ENCODE measurements at regions not wholly inside any gene's neighbourhood (a gene's known extent, or its start where the extent isn't known, plus 50 kb on each side); places are given as distances from the start of the nearest gene placed in this dataset.

- no peak for TF ChIP-seq ZNF395 (CRISPR knock-in tag; IDR thresholded peaks at IDR 0.05)
- no peak for TF ChIP-seq ZNF644 (tag; IDR thresholded peaks at IDR 0.05; ENCODE audit: low read depth)
- no peak for TF ChIP-seq HMGN3 (IDR thresholded peaks at IDR 0.05; ENCODE audit: borderline replicate concordance, extremely low read depth, insufficient read length, low read depth, low read length)
- TF ChIP-seq ZC3H11A (IDR thresholded peaks at IDR 0.05; ENCODE audit: low read depth, low read length) = no peak
These were observed 565.7 kb downstream of the PRDM9 start (continued) for GRCh38 chr5:24073107-24073506.

DNA sequence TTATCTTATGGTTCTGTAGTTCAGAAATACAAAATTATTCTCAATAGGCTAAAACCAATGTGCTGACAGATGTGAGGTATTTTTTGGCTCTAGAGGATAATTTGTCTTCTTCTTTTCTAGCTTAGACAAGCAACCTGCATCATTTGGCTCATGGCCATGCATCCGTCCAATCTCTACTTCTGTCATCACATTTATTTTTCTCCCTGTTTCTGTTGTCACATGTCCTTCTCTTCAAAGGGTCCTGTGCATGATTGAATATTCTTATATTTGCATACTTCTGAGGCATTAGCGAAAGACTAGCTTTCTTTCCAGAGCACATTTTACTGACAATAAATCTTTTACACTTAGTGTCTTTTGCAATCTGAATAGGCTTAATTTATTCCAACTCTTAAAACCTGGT, 564.7 kb downstream of the CDH10 start:
- intact Hi-C loops (cut with micrococcal nuclease) (no loop called here), in situ Hi-C loops (cut with MboI) (no loop called here)
- no TSS peak for BruUV-seq (replicated peaks)
- H3K9me3 ChIP-seq (replicated peaks; ENCODE audit: control insufficient read depth, insufficient read depth, low read depth, low read length) = no peaks in the 10 kb centered on the region
- H2AFZ ChIP-seq (ENCODE audit: low read depth, low read length) = no peak overlapping the region
- no peak overlapping the region for H3K9ac ChIP-seq (ENCODE audit: insufficient read depth in 1 of 2, low read depth in 2 of 2, low read length in 2 of 2)
- H3K4me3 ChIP-seq = no peak overlapping the region
- H4K20me1 ChIP-seq (replicated peaks; ENCODE audit: control insufficient read depth, insufficient read depth, low read length) = no peaks in the 10 kb centered on the region
- CTCF ChIA-PET (ENCODE audit: low intra/inter-chr PET ratio) = no interaction called here
- no peaks in the 10 kb centered on the region for H3K4me1 ChIP-seq (replicated peaks in 1 of 2; ENCODE audit: control insufficient read depth in 2 of 2, insufficient read depth in 2 of 2, low read length in 2 of 2)
- WGBS (ENCODE audit: insufficient coverage, low coverage, missing lambda C conversion rate) = 0% methylated on average over 2 of the region's 2 CpGs
- no peaks in the 10 kb centered on the region for H3K27me3 ChIP-seq (ENCODE audit: control insufficient read depth in 2 of 2, insufficient read depth in 2 of 2, low read length in 2 of 2)
- POLR2A ChIA-PET = no interaction called here
- H3K27ac ChIP-seq (ENCODE audit: extremely low read depth, low read depth, low read length) = no peak overlapping the region
- FAIRE-seq = no peak
- no peak for DNase-seq (ENCODE audit: extremely low read depth in 1 of 4, low spot score in 3 of 4)
- no peak for ATAC-seq
- H3K36me3 ChIP-seq (ENCODE audit: control insufficient read depth, insufficient read depth, low read length) = no peaks in the 10 kb centered on the region
- no peaks in the 10 kb centered on the region for H3K9me1 ChIP-seq (ENCODE audit: control insufficient read depth, insufficient read depth, low read length)
- H3K4me2 ChIP-seq (ENCODE audit: insufficient read depth, low read length) = no peak overlapping the region
- H3K79me2 ChIP-seq (ENCODE audit: control insufficient read depth, insufficient read depth, low read length) = no peaks in the 10 kb centered on the region
- TF ChIP-seq CBX1 (IDR thresholded peaks at IDR 0.05; ENCODE audit: low read depth) (no peak), STAT5A (IDR thresholded peaks at IDR 0.05; ENCODE audit: borderline replicate concordance, low read length) (no peak), NFYB (IDR thresholded peaks at IDR 0.05; ENCODE audit: extremely low read depth, insufficient read length) (no peak), RBM22 (IDR thresholded peaks at IDR 0.05; ENCODE audit: low read depth, low read length, poor library complexity, severe bottlenecking) (no peak), ARNT (IDR thresholded peaks at IDR 0.05) (no peak), JUN (IDR thresholded peaks at IDR 0.05; ENCODE audit: borderline replicate concordance, low read depth, low read length) (no peak), JUN (CRISPR knock-in tag; IDR thresholded peaks at IDR 0.05; ENCODE audit: borderline replicate concordance) (no peak), EP400 (IDR thresholded peaks at IDR 0.05) (no peak), CXXC5 (CRISPR knock-in tag; IDR thresholded peaks at IDR 0.05) (no peak), BRCA1 (IDR thresholded peaks at IDR 0.05) (no peak), BRCA1 (CRISPR knock-in tag; IDR thresholded peaks at IDR 0.05) (no peak), HDAC8 (tag; IDR thresholded peaks at IDR 0.05) (no peak), BDP1 (IDR thresholded peaks at IDR 0.05; ENCODE audit: insufficient read depth, insufficient read length) (no peak), NRF1 (conservative IDR thresholded peaks at IDR 0.05 in 1 of 2, IDR thresholded peaks at IDR 0.05 in 1 of 2) (no peak)
- TF ChIP-seq, protein P1, sequence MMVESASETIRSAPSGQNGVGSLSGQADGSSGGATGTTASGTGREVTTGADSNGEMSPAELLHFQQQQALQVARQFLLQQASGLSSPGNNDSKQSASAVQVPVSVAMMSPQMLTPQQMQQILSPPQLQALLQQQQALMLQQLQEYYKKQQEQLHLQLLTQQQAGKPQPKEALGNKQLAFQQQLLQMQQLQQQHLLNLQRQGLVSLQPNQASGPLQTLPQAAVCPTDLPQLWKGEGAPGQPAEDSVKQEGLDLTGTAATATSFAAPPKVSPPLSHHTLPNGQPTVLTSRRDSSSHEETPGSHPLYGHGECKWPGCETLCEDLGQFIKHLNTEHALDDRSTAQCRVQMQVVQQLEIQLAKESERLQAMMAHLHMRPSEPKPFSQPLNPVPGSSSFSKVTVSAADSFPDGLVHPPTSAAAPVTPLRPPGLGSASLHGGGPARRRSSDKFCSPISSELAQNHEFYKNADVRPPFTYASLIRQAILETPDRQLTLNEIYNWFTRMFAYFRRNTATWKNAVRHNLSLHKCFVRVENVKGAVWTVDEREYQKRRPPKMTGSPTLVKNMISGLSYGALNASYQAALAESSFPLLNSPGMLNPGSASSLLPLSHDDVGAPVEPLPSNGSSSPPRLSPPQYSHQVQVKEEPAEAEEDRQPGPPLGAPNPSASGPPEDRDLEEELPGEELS (CRISPR knock-in tag; IDR thresholded peaks at IDR 0.05; ENCODE audit: borderline replicate concordance) = no peak
